ENCODE measurements at regions not wholly inside any gene's neighbourhood (a gene's known extent, or its start where the extent isn't known, plus 50 kb on each side); places are given as distances from the start of the nearest gene placed in this dataset.

DNA sequence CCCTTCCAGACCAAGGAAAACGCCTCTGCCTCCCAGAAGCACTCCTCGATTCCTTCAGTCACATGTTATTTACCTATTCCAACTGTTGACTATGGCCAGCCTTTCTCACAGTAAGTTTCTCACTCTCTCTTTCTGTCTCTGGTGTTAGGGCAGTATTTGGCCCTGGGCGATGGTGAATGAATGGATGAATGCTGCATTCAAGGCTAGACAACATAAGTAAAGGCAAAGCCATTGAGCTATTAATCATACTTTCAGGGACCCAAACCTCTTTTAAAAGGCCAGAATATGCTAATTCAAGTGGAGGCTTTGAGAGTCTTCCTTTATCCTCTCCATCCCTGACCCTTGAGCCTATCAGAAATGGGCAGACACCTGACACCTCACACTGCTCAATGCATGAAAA lies 78.5 kb downstream of the SEC61B start:
- Histone ChIP-seq H3K27me3 (ENCODE audit: control insufficient read depth in 3 of 3, insufficient read depth in 3 of 3, low read length in 3 of 3) (no peaks in the 10 kb centered on the region), H3K27ac (ENCODE audit: low read depth, low read length) (no peak overlapping the region), H3K4me1 (ENCODE audit: control insufficient read depth in 3 of 3, insufficient read depth in 3 of 3, low read length in 3 of 3) (peaks cover 0 to 2% (median 0%) of the 10 kb centered on the region in 3 donors), H3K36me3 (ENCODE audit: control insufficient read depth in 3 of 3, insufficient read depth in 3 of 3, low read length in 3 of 3) (no peaks in the 10 kb centered on the region), H3K4me3 (ENCODE audit: low read length in 3 of 3) (no peak overlapping the region), H3K9ac (ENCODE audit: low read depth in 1 of 3, low read length in 3 of 3) (no peak overlapping the region), H3K9me3 (ENCODE audit: control insufficient read depth in 3 of 3, low read length in 3 of 3) (no peaks in the 10 kb centered on the region)

DNA sequence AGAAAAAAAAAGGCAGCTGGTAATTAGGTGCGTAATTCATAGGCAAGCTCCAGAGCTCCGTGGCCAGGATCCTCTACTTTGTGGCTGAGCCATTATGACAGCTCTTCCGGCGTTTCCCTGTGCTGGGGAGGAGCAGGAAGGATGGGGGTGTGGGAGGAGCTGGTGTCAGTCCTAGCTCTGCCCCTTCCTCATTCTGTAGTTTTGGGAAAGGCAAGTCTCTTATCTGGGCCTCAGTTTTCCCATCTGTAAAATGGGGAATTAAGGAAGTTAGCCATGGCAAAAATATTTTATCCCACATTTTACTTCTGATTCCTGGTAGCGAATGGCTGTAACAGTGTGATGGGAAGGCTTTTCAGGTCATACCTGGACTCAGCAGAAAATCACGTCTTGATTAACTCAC lies 81.1 kb downstream of the SEC61B start:
- peaks cover 0 to 2% (median 0%) of the 10 kb centered on the region in 3 donors for H3K4me1 ChIP-seq (ENCODE audit: control insufficient read depth in 3 of 3, insufficient read depth in 3 of 3, low read length in 3 of 3)
- H3K27me3 ChIP-seq (ENCODE audit: control insufficient read depth in 3 of 3, insufficient read depth in 3 of 3, low read length in 3 of 3) = no peaks in the 10 kb centered on the region
- no peak overlapping the region for H3K4me3 ChIP-seq (ENCODE audit: low read length in 3 of 3)
- H3K27ac ChIP-seq (ENCODE audit: low read depth, low read length) = no peak overlapping the region
- no peaks in the 10 kb centered on the region for H3K9me3 ChIP-seq (ENCODE audit: control insufficient read depth in 3 of 3, low read length in 3 of 3)
- H3K9ac ChIP-seq (ENCODE audit: low read depth in 1 of 3, low read length in 3 of 3) = no peak overlapping the region
- H3K36me3 ChIP-seq (ENCODE audit: control insufficient read depth in 3 of 3, insufficient read depth in 3 of 3, low read length in 3 of 3) = no peaks in the 10 kb centered on the region

DNA sequence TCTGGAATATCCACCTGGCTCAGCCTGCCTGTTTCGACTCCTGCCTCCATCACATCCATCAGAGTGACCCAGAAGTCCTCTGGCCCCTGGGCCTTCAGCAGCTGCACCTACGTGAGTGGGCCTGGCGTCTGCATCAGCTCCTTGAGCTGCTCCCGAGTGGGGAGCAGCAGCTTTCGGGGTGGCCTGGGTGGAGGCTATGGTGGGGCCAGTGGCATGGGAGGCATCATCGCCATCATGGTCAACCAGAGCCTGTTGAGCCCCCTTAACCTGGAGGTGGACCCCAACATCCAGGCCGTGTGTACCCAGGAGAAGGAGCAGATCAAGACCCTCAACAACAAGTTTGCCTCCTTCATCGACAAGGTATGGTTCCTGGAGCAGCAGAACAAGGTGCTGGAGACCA lies 83.0 kb downstream of the SEC61B start:
- Histone ChIP-seq H3K4me3 (ENCODE audit: low read length in 3 of 3) (no peak overlapping the region), H3K36me3 (ENCODE audit: control insufficient read depth in 3 of 3, insufficient read depth in 3 of 3, low read length in 3 of 3) (no peaks in the 10 kb centered on the region), H3K9me3 (ENCODE audit: control insufficient read depth in 3 of 3, low read length in 3 of 3) (no peaks in the 10 kb centered on the region), H3K4me1 (ENCODE audit: control insufficient read depth in 3 of 3, insufficient read depth in 3 of 3, low read length in 3 of 3) (no peaks in the 10 kb centered on the region), H3K27ac (ENCODE audit: low read depth, low read length) (no peak overlapping the region), H3K9ac (ENCODE audit: low read depth in 1 of 3, low read length in 3 of 3) (no peak overlapping the region), H3K27me3 (ENCODE audit: control insufficient read depth in 3 of 3, insufficient read depth in 3 of 3, low read length in 3 of 3) (no peaks in the 10 kb centered on the region)

DNA sequence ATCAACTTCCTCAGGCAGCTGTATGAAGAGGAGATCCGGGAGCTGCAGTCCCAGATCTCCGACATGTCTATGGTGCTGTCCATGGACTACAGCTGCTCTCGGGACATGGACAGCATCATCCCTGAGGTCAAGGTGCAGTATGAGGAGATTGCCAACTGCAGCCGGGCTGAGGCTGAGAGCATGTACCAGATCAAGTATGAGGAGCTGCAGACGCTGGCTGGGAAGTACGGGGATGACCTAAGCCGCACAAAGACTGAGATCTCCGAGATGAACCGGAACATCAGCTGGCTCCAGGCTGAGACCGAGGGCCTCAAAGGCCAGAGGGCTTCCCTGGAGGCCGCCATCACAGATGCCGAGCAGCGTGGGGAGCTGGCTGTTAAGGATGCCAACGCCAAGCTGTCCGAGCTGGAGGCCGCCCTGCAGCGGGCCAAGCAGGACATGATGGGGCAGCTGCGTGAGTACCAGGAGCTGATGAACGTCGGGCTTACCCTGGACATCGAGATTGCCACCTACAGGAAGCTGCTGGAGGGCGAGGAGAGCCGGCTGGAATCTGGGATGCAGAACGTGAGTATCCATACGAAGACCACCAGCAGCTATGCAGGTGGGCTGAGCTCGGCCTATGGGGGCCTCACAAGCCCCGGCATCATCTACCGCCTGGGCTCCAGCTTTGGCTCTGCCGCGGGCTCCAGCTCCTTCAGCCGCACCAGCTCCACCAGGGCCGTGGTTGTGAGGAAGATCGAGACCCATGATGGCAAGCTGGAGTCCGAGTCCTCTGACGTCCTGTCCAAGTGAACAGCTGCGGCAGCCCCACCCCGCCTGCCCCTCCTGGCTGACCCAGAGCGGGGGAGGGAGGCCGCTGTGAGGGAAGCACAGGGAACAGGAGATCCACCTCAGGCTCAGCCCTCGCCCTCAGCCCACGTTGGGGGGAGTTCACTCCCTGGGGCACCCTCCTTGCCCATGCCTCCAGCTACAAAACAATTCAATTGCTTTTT lies 84.0 kb downstream of the SEC61B start:
- Histone ChIP-seq H3K4me3 (ENCODE audit: low read length in 3 of 3) (no peak overlapping the region), H3K9ac (ENCODE audit: low read depth in 1 of 3, low read length in 3 of 3) (no peak overlapping the region), H3K27me3 (ENCODE audit: control insufficient read depth in 3 of 3, insufficient read depth in 3 of 3, low read length in 3 of 3) (no peaks in the 10 kb centered on the region), H3K36me3 (ENCODE audit: control insufficient read depth in 3 of 3, insufficient read depth in 3 of 3, low read length in 3 of 3) (no peaks in the 10 kb centered on the region), H3K9me3 (ENCODE audit: control insufficient read depth in 3 of 3, low read length in 3 of 3) (no peaks in the 10 kb centered on the region), H3K4me1 (ENCODE audit: control insufficient read depth in 3 of 3, insufficient read depth in 3 of 3, low read length in 3 of 3) (no peaks in the 10 kb centered on the region), H3K27ac (ENCODE audit: low read depth, low read length) (no peak overlapping the region)

DNA sequence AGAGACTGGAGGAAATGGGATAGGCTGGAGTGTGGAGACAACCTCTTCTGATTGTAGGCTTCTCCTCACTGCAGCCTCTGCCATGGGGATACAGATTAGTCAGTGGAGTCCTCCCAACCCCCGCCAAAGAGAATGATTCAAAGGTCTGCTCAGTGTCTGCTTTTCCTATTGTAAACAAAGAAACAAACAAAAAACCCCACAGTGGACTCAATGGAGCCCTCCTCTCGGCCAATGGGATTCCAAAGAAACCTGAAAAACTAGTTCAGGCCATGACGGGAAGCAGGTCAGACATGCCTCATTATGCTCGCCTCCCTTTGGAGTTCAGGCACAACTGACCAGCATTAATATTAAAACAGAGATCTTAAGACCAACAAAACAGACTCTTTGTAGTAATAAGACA lies 85.8 kb downstream of the SEC61B start:
- Histone ChIP-seq H3K4me1 (ENCODE audit: control insufficient read depth in 3 of 3, insufficient read depth in 3 of 3, low read length in 3 of 3) (no peaks in the 10 kb centered on the region), H3K4me3 (ENCODE audit: low read length in 3 of 3) (no peak overlapping the region), H3K9ac (ENCODE audit: low read depth in 1 of 3, low read length in 3 of 3) (no peak overlapping the region), H3K9me3 (ENCODE audit: control insufficient read depth in 3 of 3, low read length in 3 of 3) (no peaks in the 10 kb centered on the region), H3K36me3 (ENCODE audit: control insufficient read depth in 3 of 3, insufficient read depth in 3 of 3, low read length in 3 of 3) (no peaks in the 10 kb centered on the region), H3K27ac (ENCODE audit: low read depth, low read length) (no peak overlapping the region), H3K27me3 (ENCODE audit: control insufficient read depth in 3 of 3, insufficient read depth in 3 of 3, low read length in 3 of 3) (no peaks in the 10 kb centered on the region)

DNA sequence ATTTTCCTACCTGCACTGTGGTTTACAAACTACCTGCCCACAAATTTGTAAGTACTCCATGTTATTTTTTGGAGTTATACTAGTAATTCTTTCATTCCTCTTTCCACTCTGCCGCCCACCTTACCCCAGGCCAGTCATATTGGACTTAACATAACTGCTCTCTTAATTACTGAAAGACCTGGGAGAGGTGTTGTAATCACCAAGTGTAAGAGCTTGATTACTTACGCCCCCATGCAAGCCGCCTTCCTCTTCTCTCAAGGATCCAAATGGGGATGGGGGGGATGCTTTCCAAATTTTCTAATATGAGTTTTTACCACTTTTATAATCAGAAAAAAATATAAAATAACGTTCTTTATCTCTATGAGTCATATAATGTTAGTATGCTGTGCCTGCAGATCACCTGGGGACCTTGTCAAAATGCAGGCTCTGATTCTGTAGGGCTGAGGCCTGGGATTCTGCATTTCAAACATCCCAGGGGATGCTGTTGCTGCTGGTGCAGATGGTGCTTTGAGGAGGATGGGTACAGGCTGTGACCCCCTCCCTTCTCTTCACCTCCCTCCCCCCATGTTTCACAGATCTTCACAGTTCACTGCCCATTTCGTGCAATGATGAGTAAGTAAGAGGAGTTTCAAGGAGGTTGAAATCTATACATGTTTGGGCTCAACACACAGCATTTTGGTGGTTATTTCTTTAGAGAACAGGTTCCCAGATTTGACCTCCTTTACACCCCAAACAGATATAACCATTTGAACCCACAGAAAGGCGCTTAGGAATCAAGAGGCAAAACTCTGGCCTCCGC lies 87.3 kb downstream of the SEC61B start:
- Histone ChIP-seq H3K36me3 (ENCODE audit: control insufficient read depth in 3 of 3, insufficient read depth in 3 of 3, low read length in 3 of 3) (no peaks in the 10 kb centered on the region), H3K9ac (ENCODE audit: low read depth in 1 of 3, low read length in 3 of 3) (no peak overlapping the region), H3K4me3 (ENCODE audit: low read length in 3 of 3) (no peak overlapping the region), H3K27ac (ENCODE audit: low read depth, low read length) (no peak overlapping the region), H3K9me3 (ENCODE audit: control insufficient read depth in 3 of 3, low read length in 3 of 3) (no peaks in the 10 kb centered on the region), H3K27me3 (ENCODE audit: control insufficient read depth in 3 of 3, insufficient read depth in 3 of 3, low read length in 3 of 3) (no peaks in the 10 kb centered on the region), H3K4me1 (ENCODE audit: control insufficient read depth in 3 of 3, insufficient read depth in 3 of 3, low read length in 3 of 3) (no peaks in the 10 kb centered on the region)

DNA sequence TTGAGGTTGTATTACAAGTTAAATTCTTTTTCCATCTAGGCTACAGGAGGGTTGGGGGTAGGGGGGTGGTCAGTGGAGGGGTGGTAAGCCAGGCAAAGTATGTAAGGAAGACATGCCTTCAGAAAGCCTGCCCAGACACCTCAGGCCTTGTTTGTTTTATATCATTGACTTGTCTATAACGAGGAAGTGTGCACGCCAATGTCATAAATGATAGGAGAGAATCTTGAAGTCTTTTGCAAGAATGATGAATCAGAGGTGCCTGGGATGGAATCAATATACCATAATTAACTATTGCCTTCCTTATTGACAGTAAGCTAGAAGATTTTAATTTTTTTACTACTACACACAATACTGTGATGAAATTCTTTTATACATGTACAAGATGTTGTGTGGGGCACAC lies 90.7 kb downstream of the SEC61B start:
- H3K4me3 ChIP-seq (ENCODE audit: low read length in 3 of 3) = no peak overlapping the region
- no peak overlapping the region for H3K27ac ChIP-seq (ENCODE audit: low read depth, low read length)
- H3K9me3 ChIP-seq (ENCODE audit: control insufficient read depth in 3 of 3, low read length in 3 of 3) = no peaks in the 10 kb centered on the region
- H3K9ac ChIP-seq (ENCODE audit: low read depth in 1 of 3, low read length in 3 of 3) = no peak overlapping the region
- H3K36me3 ChIP-seq (ENCODE audit: control insufficient read depth in 3 of 3, insufficient read depth in 3 of 3, low read length in 3 of 3) = no peaks in the 10 kb centered on the region
- H3K27me3 ChIP-seq (ENCODE audit: control insufficient read depth in 3 of 3, insufficient read depth in 3 of 3, low read length in 3 of 3) = no peaks in the 10 kb centered on the region
- H3K4me1 ChIP-seq (ENCODE audit: control insufficient read depth in 3 of 3, insufficient read depth in 3 of 3, low read length in 3 of 3) = no peaks in the 10 kb centered on the region

DNA sequence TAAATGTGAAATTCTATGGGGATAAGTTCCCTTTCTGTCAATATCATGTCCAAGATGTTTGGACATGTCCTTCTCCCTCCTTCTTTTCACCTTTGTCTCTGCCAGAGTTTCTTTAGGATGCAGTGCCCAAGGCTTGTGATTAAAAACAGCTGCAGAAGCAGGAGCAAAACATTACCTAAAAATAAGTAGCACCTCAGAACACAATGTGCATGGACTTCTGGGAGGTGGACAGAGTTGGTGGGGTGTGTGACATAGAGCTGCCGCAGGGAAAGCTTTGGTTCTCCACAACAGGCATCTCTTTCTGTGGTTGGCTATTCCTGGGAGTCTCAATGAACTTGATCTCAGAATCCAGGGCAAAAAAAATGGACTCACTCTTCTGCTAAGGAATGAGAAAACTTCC lies 97.0 kb downstream of the SEC61B start:
- H3K27me3 ChIP-seq (ENCODE audit: control insufficient read depth in 3 of 3, insufficient read depth in 3 of 3, low read length in 3 of 3) = no peaks in the 10 kb centered on the region
- no peaks in the 10 kb centered on the region for H3K9me3 ChIP-seq (ENCODE audit: control insufficient read depth in 3 of 3, low read length in 3 of 3)
- H3K36me3 ChIP-seq (ENCODE audit: control insufficient read depth in 3 of 3, insufficient read depth in 3 of 3, low read length in 3 of 3) = no peaks in the 10 kb centered on the region
- H3K4me3 ChIP-seq (ENCODE audit: low read length in 3 of 3) = no peak overlapping the region
- no peak overlapping the region for H3K9ac ChIP-seq (ENCODE audit: low read depth in 1 of 3, low read length in 3 of 3)
- H3K4me1 ChIP-seq (ENCODE audit: control insufficient read depth in 3 of 3, insufficient read depth in 3 of 3, low read length in 3 of 3) = no peaks in the 10 kb centered on the region
- H3K27ac ChIP-seq (ENCODE audit: low read depth, low read length) = no peak overlapping the region

DNA sequence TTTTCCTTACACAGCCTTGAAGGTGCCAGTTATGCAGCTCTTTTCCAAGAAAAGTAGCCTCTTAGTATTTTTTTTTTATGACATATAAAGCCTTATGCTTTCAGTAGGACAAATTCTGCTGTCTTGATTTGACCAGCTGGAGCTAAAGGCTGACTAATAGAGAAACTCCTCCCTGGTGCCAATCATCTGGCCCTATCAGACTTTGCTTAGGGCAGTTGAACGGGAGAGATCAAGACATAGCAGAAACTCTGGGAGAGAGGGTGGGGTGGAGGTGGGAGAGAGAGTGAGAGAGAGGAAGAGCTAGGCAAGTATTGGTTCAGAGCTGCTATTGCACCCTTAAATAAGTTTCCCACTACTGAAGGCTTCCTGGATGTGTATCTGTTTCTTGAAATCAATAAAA lies 100.2 kb downstream of the SEC61B start:
- Histone ChIP-seq H3K9me3 (ENCODE audit: control insufficient read depth in 3 of 3, low read length in 3 of 3) (no peaks in the 10 kb centered on the region), H3K4me1 (ENCODE audit: control insufficient read depth in 3 of 3, insufficient read depth in 3 of 3, low read length in 3 of 3) (no peaks in the 10 kb centered on the region), H3K27me3 (ENCODE audit: control insufficient read depth in 3 of 3, insufficient read depth in 3 of 3, low read length in 3 of 3) (no peaks in the 10 kb centered on the region), H3K27ac (ENCODE audit: low read depth, low read length) (no peak overlapping the region), H3K9ac (ENCODE audit: low read depth in 1 of 3, low read length in 3 of 3) (no peak overlapping the region), H3K4me3 (ENCODE audit: low read length in 3 of 3) (no peak overlapping the region), H3K36me3 (ENCODE audit: control insufficient read depth in 3 of 3, insufficient read depth in 3 of 3, low read length in 3 of 3) (no peaks in the 10 kb centered on the region)

Measured in skeletal muscle tissue (tissue), 3 donors.